ENCODE measurements at regions not wholly inside any gene's neighbourhood (a gene's known extent, or its start where the extent isn't known, plus 50 kb on each side); places are given as distances from the start of the nearest gene placed in this dataset.

DNA sequence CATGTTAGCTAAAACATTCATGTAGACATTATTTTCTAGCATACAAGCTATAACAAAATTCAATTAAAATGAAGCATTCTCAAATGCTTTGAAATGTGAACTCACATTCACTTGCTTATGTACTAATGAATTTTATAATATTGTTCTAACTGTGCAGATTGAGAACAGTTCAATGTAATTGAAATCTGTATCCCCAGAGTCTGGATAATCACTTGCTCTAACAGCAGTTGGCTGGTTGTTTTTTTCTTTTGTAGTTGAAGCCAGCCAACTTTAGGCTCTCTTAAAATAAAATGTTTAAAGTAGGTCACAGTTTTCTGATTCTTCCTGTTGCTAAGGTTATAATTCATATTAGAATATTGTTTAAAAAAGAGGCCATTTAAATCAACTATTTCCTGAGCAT lies 438.9 kb downstream of the NAF1 start:
- TF ChIP-seq EZH2 (IDR thresholded peaks at IDR 0.05) = no peak
- TF ChIP-seq POLR2AphosphoS5 (IDR thresholded peaks at IDR 0.05; ENCODE audit: borderline replicate concordance, low read depth, low read length) = no peak
- TF ChIP-seq FOXP2 (optimal IDR thresholded peaks at IDR 0.05; ENCODE audit: control extremely low read depth, extremely low read length, insufficient read depth) = no peak
- H3K4me3 ChIP-seq = no peak overlapping the region
- no peak overlapping the region for H3K9ac ChIP-seq (ENCODE audit: insufficient read length)
- no peaks in the 10 kb centered on the region for H3K9me3 ChIP-seq (ENCODE audit: low read depth, low read length)
- no peak for DNase-seq (ENCODE audit: low read depth, low spot score)
- no peaks in the 10 kb centered on the region for H3K36me3 ChIP-seq (ENCODE audit: insufficient read depth, low read length)
- H3K27ac ChIP-seq = no peak overlapping the region

DNA sequence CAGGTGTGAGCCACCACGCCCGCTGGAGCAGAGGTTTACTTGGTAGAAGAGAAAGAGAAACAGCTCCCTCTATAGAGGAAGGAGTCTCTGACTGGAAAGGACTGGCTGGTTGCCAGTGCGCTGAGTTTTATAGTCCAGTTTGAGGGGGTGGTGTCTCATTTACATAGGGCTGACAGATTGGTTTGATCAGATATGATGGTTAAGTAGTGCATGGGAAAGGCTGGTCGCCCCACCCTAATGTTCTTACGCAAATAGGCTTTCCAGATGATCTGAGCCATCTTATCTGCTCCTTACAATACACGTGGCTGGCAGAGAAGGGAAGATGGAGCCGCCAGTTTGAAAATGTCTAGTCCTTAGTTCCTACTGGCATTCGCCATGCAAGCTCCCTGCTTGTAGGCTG lies 439.5 kb downstream of the NAF1 start:
- DNase-seq (ENCODE audit: low read depth, low spot score) = no peak
- Histone ChIP-seq H3K4me3 (no peak overlapping the region), H3K9ac (ENCODE audit: insufficient read length) (no peak overlapping the region), H3K36me3 (ENCODE audit: insufficient read depth, low read length) (no peaks in the 10 kb centered on the region), H3K9me3 (ENCODE audit: low read depth, low read length) (no peaks in the 10 kb centered on the region), H3K27ac (no peak overlapping the region)
- no peak for TF ChIP-seq FOXP2 (optimal IDR thresholded peaks at IDR 0.05; ENCODE audit: control extremely low read depth, extremely low read length, insufficient read depth)
- no peak for TF ChIP-seq POLR2AphosphoS5 (IDR thresholded peaks at IDR 0.05; ENCODE audit: borderline replicate concordance, low read depth, low read length)
- TF ChIP-seq EZH2 (IDR thresholded peaks at IDR 0.05) = no peak

DNA sequence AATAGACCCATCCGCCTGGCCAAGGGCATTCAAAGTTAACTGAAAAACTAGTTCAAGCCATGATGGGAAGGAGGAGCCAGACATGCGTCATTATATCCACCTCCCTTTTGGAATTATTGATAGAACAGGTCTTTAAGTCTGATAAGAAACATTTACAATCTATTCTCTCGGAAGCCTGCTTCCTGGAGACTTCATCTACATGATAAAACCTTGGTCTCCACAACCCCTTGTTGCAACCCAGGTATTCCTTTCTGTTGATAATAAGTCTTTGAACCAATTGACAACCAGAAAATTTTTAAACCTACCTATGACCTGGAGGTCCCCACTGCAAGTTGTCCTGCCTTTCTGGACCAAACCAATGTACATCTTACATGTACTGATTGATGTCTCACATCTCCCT lies 451.3 kb downstream of the NAF1 start:
- Histone ChIP-seq H3K9me3 (ENCODE audit: low read depth, low read length) (no peaks in the 10 kb centered on the region), H3K4me3 (no peak overlapping the region), H3K9ac (ENCODE audit: insufficient read length) (no peak overlapping the region), H3K36me3 (ENCODE audit: insufficient read depth, low read length) (no peaks in the 10 kb centered on the region), H3K27ac (no peak overlapping the region)
- no peak for DNase-seq (ENCODE audit: low read depth, low spot score)
- TF ChIP-seq POLR2AphosphoS5 (IDR thresholded peaks at IDR 0.05; ENCODE audit: borderline replicate concordance, low read depth, low read length) (no peak), FOXP2 (optimal IDR thresholded peaks at IDR 0.05; ENCODE audit: control extremely low read depth, extremely low read length, insufficient read depth) (no peak), EZH2 (IDR thresholded peaks at IDR 0.05) (no peak)

DNA sequence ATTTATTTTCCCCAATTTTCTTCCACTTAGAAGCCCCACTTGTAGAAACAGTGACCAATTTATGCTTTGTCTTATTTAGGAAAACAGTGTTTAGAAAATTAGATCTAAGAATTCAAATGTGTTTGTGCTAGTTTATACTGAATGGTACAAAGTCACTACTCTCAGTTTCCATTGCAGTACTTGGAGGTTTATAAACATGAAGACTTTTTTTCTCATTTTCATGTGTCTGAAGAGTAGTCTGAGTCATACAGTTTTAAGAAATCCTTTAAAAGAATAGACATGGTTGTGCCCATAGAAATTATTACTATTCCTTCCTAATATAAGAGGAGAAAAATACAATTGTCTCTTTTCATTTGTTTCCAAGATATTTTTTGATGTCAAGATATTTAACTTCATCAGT lies 458.7 kb downstream of the NAF1 start:
- Histone ChIP-seq H3K27ac (no peak overlapping the region), H3K4me3 (no peak overlapping the region), H3K36me3 (ENCODE audit: insufficient read depth, low read length) (no peaks in the 10 kb centered on the region), H3K9ac (ENCODE audit: insufficient read length) (no peak overlapping the region), H3K9me3 (ENCODE audit: low read depth, low read length) (no peaks in the 10 kb centered on the region)
- DNase-seq (ENCODE audit: low read depth, low spot score) = no peak
- no peak for TF ChIP-seq EZH2 (IDR thresholded peaks at IDR 0.05)

DNA sequence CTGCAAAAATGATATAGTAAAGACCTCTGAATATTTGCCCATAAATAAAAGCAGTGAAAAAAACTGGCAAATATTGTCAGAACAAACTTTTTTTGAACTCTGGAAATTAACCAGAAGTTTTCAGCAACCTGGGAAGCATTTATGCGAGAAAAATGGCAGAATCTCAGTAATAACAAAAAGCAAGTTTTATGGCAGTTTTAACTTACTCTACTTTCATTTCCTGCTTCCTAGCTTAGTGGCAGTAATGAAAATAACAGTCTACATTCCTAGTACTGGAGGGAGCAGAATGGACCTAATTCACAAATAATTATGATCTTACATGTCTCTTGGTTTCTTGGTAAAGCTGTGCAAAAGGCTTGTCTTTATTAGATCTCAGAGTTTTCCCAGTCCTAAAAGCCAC lies 460.1 kb downstream of the NAF1 start:
- no peak for DNase-seq (ENCODE audit: low read depth, low spot score)
- H3K9me3 ChIP-seq (ENCODE audit: low read depth, low read length) = no peaks in the 10 kb centered on the region
- no peak overlapping the region for H3K4me3 ChIP-seq
- no peaks in the 10 kb centered on the region for H3K36me3 ChIP-seq (ENCODE audit: insufficient read depth, low read length)
- no peak for TF ChIP-seq POLR2AphosphoS5 (IDR thresholded peaks at IDR 0.05; ENCODE audit: borderline replicate concordance, low read depth, low read length)
- H3K27ac ChIP-seq = peak overlapping the region; percentile 3
- peak overlapping the region; percentile 6 for H3K9ac ChIP-seq (ENCODE audit: insufficient read length)

DNA sequence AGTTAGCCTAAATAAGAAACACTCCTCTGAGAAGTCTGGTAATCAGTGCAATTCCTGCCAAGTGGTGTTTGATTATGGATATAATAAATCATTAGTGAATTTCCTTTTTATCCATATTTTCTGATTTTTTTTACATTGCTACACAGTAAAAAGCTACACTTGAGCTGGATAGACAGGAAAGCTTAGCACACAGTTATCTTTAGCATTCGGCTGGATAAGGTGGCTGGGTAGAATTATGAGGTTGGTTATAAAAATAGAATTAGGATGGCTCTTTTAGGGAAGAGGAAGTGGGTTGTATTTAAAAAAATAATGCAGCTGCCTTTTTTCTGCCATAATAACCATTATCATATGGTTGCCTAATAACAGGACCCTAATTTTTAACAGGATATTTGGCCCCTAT lies 460.6 kb downstream of the NAF1 start:
- no peaks in the 10 kb centered on the region for H3K9me3 ChIP-seq (ENCODE audit: low read depth, low read length)
- H3K9ac ChIP-seq (ENCODE audit: insufficient read length) = no peak overlapping the region
- peak overlapping the region; percentile 3; the same call in 1 of the 2 replicates for H3K27ac ChIP-seq
- DNase-seq (ENCODE audit: low read depth, low spot score) = no peak
- H3K36me3 ChIP-seq (ENCODE audit: insufficient read depth, low read length) = no peaks in the 10 kb centered on the region
- TF ChIP-seq POLR2AphosphoS5 (IDR thresholded peaks at IDR 0.05; ENCODE audit: borderline replicate concordance, low read depth, low read length) (no peak), EZH2 (IDR thresholded peaks at IDR 0.05) (no peak), FOXP2 (optimal IDR thresholded peaks at IDR 0.05; ENCODE audit: control extremely low read depth, extremely low read length, insufficient read depth) (no peak)
- no peak overlapping the region for H3K4me3 ChIP-seq

DNA sequence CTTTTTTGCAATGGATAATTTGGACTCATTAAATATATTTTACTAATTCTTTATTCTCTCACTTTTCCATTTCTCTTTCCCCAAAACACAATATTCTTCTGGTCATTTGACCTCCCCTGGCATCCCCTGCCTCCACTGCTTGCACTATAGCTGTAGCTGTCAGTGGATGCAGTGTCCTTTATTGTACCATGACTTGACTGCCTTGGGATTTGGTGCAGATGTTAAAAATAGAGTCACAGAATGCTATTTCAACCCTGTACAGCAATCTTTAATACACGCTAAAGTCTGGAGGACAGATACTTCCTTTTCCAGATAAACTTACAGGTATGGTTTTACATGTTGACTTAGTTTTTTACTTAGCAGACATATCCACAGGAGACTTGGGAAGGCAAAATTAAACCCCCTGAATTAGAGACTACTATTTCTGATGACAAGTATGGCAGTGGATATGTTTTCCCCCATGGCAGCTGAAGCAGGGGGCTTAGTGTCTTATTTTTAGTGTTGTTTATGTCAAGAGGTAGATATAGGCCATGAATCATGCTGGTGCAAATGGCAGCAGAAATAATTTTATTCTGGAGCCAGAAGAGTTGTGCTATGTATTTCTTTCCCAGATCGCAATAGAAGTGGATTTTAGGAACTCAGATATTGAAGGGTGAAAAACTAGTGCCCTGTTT lies 461.4 kb downstream of the NAF1 start:
- no peak for DNase-seq (ENCODE audit: low read depth, low spot score)
- no peak for TF ChIP-seq POLR2AphosphoS5 (IDR thresholded peaks at IDR 0.05; ENCODE audit: borderline replicate concordance, low read depth, low read length)
- TF ChIP-seq FOXP2 (optimal IDR thresholded peaks at IDR 0.05; ENCODE audit: control extremely low read depth, extremely low read length, insufficient read depth) = no peak
- TF ChIP-seq EZH2 (IDR thresholded peaks at IDR 0.05) = no peak
- H3K9me3 ChIP-seq (ENCODE audit: low read depth, low read length) = no peaks in the 10 kb centered on the region

DNA sequence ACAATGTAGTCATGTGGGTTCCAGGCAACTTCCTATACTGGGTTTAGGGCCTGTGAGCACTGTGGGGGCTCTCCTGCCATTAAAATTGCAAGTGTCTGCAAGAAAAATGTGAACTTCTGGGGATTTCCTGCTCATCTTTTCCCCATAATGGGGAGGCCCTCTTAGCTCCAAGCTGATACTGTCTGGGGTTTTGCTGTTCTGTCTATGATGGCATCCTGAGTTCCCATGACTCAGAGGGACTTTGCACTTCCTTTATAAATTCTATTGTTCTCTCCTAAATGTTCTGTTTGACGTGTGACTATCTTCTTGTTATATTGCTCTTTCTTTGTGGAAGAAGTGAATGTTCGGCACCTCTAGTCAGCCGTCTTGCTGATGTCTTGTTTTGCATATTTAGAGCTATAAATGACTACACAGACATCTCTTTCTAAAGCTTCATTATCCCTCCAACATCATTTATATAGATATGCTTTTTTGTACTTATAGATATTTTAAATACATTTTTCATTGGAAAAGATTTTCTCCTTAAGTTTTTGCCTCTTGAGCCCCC lies 465.8 kb downstream of the NAF1 start:
- Histone ChIP-seq H3K9ac (ENCODE audit: insufficient read length) (no peak overlapping the region), H3K4me3 (no peak overlapping the region), H3K27ac (no peak overlapping the region), H3K36me3 (ENCODE audit: insufficient read depth, low read length) (no peaks in the 10 kb centered on the region), H3K9me3 (ENCODE audit: low read depth, low read length) (no peaks in the 10 kb centered on the region)
- no peak for DNase-seq (ENCODE audit: low read depth, low spot score)
- TF ChIP-seq POLR2AphosphoS5 (IDR thresholded peaks at IDR 0.05; ENCODE audit: borderline replicate concordance, low read depth, low read length) (no peak), FOXP2 (optimal IDR thresholded peaks at IDR 0.05; ENCODE audit: control extremely low read depth, extremely low read length, insufficient read depth) (no peak), EZH2 (IDR thresholded peaks at IDR 0.05) (no peak)

More for the DNA sequence above, 461.4 kb downstream of the NAF1 start:
- Histone ChIP-seq H3K27ac (no peak overlapping the region), H3K4me3 (no peak overlapping the region), H3K36me3 (ENCODE audit: insufficient read depth, low read length) (no peaks in the 10 kb centered on the region), H3K9ac (ENCODE audit: insufficient read length) (no peak overlapping the region)

DNA sequence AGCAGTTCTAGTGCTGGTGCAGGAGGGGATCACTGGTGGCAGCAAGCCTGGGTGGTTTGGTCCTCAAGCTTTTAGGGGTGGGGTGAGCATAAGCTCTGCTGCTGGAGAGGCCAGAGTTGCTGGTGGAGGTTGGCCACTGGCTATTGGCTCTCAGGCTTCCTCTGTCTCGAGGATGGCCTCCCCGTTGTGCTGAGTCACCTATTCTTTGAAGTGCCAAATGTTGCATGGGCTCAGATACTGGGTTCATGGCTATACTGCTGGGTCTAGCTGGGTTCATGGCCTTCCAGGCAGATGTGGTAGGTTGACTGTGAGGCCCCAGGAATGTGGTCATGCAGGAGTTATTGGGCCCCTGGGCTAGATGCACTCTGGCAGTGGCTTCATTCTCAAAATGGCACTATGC lies 466.3 kb downstream of the NAF1 start:
- no peak overlapping the region for H3K27ac ChIP-seq
- H3K36me3 ChIP-seq (ENCODE audit: insufficient read depth, low read length) = no peaks in the 10 kb centered on the region
- no peak for DNase-seq (ENCODE audit: low read depth, low spot score)
- no peak overlapping the region for H3K9ac ChIP-seq (ENCODE audit: insufficient read length)
- H3K4me3 ChIP-seq = no peak overlapping the region
- no peaks in the 10 kb centered on the region; the same call in 1 of the 2 replicates for H3K9me3 ChIP-seq (ENCODE audit: low read depth, low read length)
- TF ChIP-seq EZH2 (IDR thresholded peaks at IDR 0.05) (no peak), POLR2AphosphoS5 (IDR thresholded peaks at IDR 0.05; ENCODE audit: borderline replicate concordance, low read depth, low read length) (no peak), FOXP2 (optimal IDR thresholded peaks at IDR 0.05; ENCODE audit: control extremely low read depth, extremely low read length, insufficient read depth) (no peak)

Data from SK-N-MC (cell line).